RKO (cell line): ENCODE measurements at regions not wholly inside any gene's neighbourhood (a gene's known extent, or its start where the extent isn't known, plus 50 kb on each side); places are given as distances from the start of the nearest gene placed in this dataset.
"Not testable (repeated sequence)": the region's sequence is repeated elsewhere in the genome, so short reads cannot be mapped to it uniquely, and the experiment has no call there.

Experiments
- DNase-seq: peaks from one replicate; pipeline ENCODE4 v3.0.0-alpha.2; 2016; ENCODE audit warnings: low spot score

- no peak for DNase-seq
Measured at GRCh38 chr1:30186586-30186985, 536.8 kb downstream of the MATN1 start.

- DNase-seq, result no peak
Measured at GRCh38 chr1:30185809-30186208, 537.6 kb downstream of the MATN1 start.

GRCh38 chr1:30185313-30185712 lies 538.1 kb downstream of the MATN1 start:
- DNase-seq, result no peak

GRCh38 chr1:30184393-30185141 lies 538.8 kb downstream of the MATN1 start:
- no peak for DNase-seq

GRCh38 chr1:30183895-30184294 lies 539.5 kb downstream of the MATN1 start:
- DNase-seq, result no peak

- no peak for DNase-seq
Measured at GRCh38 chr1:30183006-30183405, 540.4 kb downstream of the MATN1 start.

GRCh38 chr1:30179942-30180543 lies 543.3 kb downstream of the MATN1 start:
- DNase-seq, result no peak

GRCh38 chr1:30176477-30176876 lies 546.9 kb downstream of the MATN1 start:
- no peak for DNase-seq

GRCh38 chr1:30174499-30174898 lies 548.9 kb downstream of the MATN1 start:
- no peak for DNase-seq

GRCh38 chr1:30173560-30173959 lies 549.8 kb downstream of the MATN1 start:
- DNase-seq, result no peak

- DNase-seq, result no peak
Measured at GRCh38 chr1:30172757-30173156, 550.6 kb downstream of the MATN1 start.

- no peak for DNase-seq
Measured at GRCh38 chr1:30172299-30172694, 551.1 kb downstream of the MATN1 start.

- no peak for DNase-seq
Measured at GRCh38 chr1:30171537-30172298, 551.7 kb downstream of the MATN1 start.

- DNase-seq, result no peak
Measured at GRCh38 chr1:30169269-30169668, 554.1 kb downstream of the MATN1 start.

GRCh38 chr1:30166174-30166573 lies 557.2 kb downstream of the MATN1 start:
- DNase-seq, result no peak

GRCh38 chr1:30165116-30165515 lies 558.3 kb downstream of the MATN1 start:
- DNase-seq, result no peak

- DNase-seq, result no peak
Measured at GRCh38 chr1:30164693-30165092, 558.7 kb downstream of the MATN1 start.

- no peak for DNase-seq
Measured at GRCh38 chr1:30162565-30162964, 560.8 kb downstream of the MATN1 start.

- DNase-seq, result no peak
Measured at GRCh38 chr1:30161953-30162352, 561.4 kb downstream of the MATN1 start.

GRCh38 chr1:30160999-30161689 lies 562.2 kb downstream of the MATN1 start:
- DNase-seq, result no peak

- DNase-seq, result no peak
Measured at GRCh38 chr1:30159015-30159414, 564.4 kb downstream of the MATN1 start.

GRCh38 chr1:30155698-30156097 lies 567.7 kb downstream of the MATN1 start:
- DNase-seq, result not testable (repeated sequence)

GRCh38 chr1:30155253-30155652 lies 568.1 kb downstream of the MATN1 start:
- not testable (repeated sequence) for DNase-seq
